ENCODE measurements at regions not wholly inside any gene's neighbourhood (a gene's known extent, or its start where the extent isn't known, plus 50 kb on each side); places are given as distances from the start of the nearest gene placed in this dataset.

- ChIA-PET CTCF (interaction anchor here (0.5 to 1.6 kb wide), 7 partner anchors 9 to 563 kb away, joined by 3 to 5 read pairs (median 3); no protein-coding TSS in a partner anchor), POLR2A (ENCODE audit: low non-redundant PET) (no interaction called here)
- TF ChIP-seq CTCF (conservative IDR thresholded peaks at IDR 0.05; ENCODE audit: low read depth), result peak; percentile 62
- peak; percentile 8 for DNase-seq (ENCODE audit: low spot score)
- no peak overlapping the region for H3K27ac ChIP-seq
These were observed 620.3 kb upstream of the AGTR1 start for GRCh38 chr3:148077318-148077923.

- ChIA-PET POLR2A (ENCODE audit: low non-redundant PET) (no interaction called here), CTCF (interaction anchor here (0.5 to 1.6 kb wide), 7 partner anchors 9 to 1296 kb away, joined by 3 to 5 read pairs (median 3); no protein-coding TSS in a partner anchor)
- no peak overlapping the region for H3K27ac ChIP-seq
- DNase-seq (ENCODE audit: low spot score), result no peak
- no peak for TF ChIP-seq CTCF (conservative IDR thresholded peaks at IDR 0.05; ENCODE audit: low read depth)
These were observed 619.7 kb upstream of the AGTR1 start for GRCh38 chr3:148077965-148078364.

- POLR2A ChIA-PET (ENCODE audit: low non-redundant PET), result no interaction called here
- no peak overlapping the region for H3K27ac ChIP-seq
- CTCF ChIA-PET, result interaction anchor here (0.7 kb wide), 1 partner anchor 435 kb away, joined by 3 read pairs; no protein-coding TSS in a partner anchor
- DNase-seq (ENCODE audit: low spot score), result no peak
- no peak for TF ChIP-seq CTCF (conservative IDR thresholded peaks at IDR 0.05; ENCODE audit: low read depth)
These were observed 619.0 kb upstream of the AGTR1 start for GRCh38 chr3:148078658-148079057.

GRCh38 chr3:148079370-148079769, 618.3 kb upstream of the AGTR1 start:
- DNase-seq (ENCODE audit: low spot score), result no peak
- CTCF ChIA-PET, result interaction anchor here (0.7 kb wide), 2 partner anchors 206 to 435 kb away, joined by 3 read pairs; no protein-coding TSS in a partner anchor
- no peak for TF ChIP-seq CTCF (conservative IDR thresholded peaks at IDR 0.05; ENCODE audit: low read depth)
- POLR2A ChIA-PET (ENCODE audit: low non-redundant PET), result no interaction called here
- no peak overlapping the region for H3K27ac ChIP-seq

- H3K27ac ChIP-seq, result no peak overlapping the region
- ChIA-PET POLR2A (ENCODE audit: low non-redundant PET) (no interaction called here), CTCF (no interaction called here)
- no peak for TF ChIP-seq CTCF (conservative IDR thresholded peaks at IDR 0.05; ENCODE audit: low read depth)
- DNase-seq (ENCODE audit: low spot score), result no peak
These were observed 615.8 kb upstream of the AGTR1 start for GRCh38 chr3:148081926-148082325.

GRCh38 chr3:148082506-148083280, 615.0 kb upstream of the AGTR1 start:
- ChIA-PET POLR2A (ENCODE audit: low non-redundant PET) (no interaction called here), CTCF (no interaction called here)
- no peak for DNase-seq (ENCODE audit: low spot score)
- H3K27ac ChIP-seq, result no peak overlapping the region
- no peak for TF ChIP-seq CTCF (conservative IDR thresholded peaks at IDR 0.05; ENCODE audit: low read depth)

Measured in RWPE1 (cell line).